ENCODE measurements at regions not wholly inside any gene's neighbourhood (a gene's known extent, or its start where the extent isn't known, plus 50 kb on each side); places are given as distances from the start of the nearest gene placed in this dataset.

GRCh38 chr4:141391771-141392170 is 171.1 kb downstream of the ZNF330 start:
- TF ChIP-seq, protein P1, sequence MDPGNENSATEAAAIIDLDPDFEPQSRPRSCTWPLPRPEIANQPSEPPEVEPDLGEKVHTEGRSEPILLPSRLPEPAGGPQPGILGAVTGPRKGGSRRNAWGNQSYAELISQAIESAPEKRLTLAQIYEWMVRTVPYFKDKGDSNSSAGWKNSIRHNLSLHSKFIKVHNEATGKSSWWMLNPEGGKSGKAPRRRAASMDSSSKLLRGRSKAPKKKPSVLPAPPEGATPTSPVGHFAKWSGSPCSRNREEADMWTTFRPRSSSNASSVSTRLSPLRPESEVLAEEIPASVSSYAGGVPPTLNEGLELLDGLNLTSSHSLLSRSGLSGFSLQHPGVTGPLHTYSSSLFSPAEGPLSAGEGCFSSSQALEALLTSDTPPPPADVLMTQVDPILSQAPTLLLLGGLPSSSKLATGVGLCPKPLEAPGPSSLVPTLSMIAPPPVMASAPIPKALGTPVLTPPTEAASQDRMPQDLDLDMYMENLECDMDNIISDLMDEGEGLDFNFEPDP (CRISPR knock-in tag; IDR thresholded peaks at IDR 0.05), result no peak
- TF ChIP-seq E2F4 (CRISPR knock-in tag; IDR thresholded peaks at IDR 0.05; ENCODE audit: low read depth) (no peak), MCM7 (IDR thresholded peaks at IDR 0.05) (no peak), JUNB (CRISPR knock-in tag; conservative IDR thresholded peaks at IDR 0.05) (no peak), ZNF707 (CRISPR knock-in tag; conservative IDR thresholded peaks at IDR 0.05) (no peak), NCOA2 (IDR thresholded peaks at IDR 0.05; ENCODE audit: partially characterized antibody in 2 of 2) (no peak), NFE2 (IDR thresholded peaks at IDR 0.05; ENCODE audit: low read depth) (no peak), SRF (CRISPR knock-in tag; IDR thresholded peaks at IDR 0.05) (no peak), ZNF780A (CRISPR knock-in tag; IDR thresholded peaks at IDR 0.05) (no peak), STAT5B (CRISPR knock-in tag; IDR thresholded peaks at IDR 0.05) (no peak)
- TF ChIP-seq, protein P2, sequence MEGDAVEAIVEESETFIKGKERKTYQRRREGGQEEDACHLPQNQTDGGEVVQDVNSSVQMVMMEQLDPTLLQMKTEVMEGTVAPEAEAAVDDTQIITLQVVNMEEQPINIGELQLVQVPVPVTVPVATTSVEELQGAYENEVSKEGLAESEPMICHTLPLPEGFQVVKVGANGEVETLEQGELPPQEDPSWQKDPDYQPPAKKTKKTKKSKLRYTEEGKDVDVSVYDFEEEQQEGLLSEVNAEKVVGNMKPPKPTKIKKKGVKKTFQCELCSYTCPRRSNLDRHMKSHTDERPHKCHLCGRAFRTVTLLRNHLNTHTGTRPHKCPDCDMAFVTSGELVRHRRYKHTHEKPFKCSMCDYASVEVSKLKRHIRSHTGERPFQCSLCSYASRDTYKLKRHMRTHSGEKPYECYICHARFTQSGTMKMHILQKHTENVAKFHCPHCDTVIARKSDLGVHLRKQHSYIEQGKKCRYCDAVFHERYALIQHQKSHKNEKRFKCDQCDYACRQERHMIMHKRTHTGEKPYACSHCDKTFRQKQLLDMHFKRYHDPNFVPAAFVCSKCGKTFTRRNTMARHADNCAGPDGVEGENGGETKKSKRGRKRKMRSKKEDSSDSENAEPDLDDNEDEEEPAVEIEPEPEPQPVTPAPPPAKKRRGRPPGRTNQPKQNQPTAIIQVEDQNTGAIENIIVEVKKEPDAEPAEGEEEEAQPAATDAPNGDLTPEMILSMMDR (IDR thresholded peaks at IDR 0.05 in 2 of 3, conservative IDR thresholded peaks at IDR 0.05 in 1 of 3; ENCODE audit: insufficient read depth in 2 of 3, low read depth in 1 of 3, low read length in 3 of 3), result no peak
